T-helper 17 cell (primary cell): ENCODE measurements at regions not wholly inside any gene's neighbourhood (a gene's known extent, or its start where the extent isn't known, plus 50 kb on each side); places are given as distances from the start of the nearest gene placed in this dataset.

ENCODE experiments used
- ATAC-seq: fragments of 150-1000 bp; cut with Tn5 transposase; 2 replicates; pipeline ENCODE4 v1.10.0; 2021; ENCODE audit warnings: mild to moderate bottlenecking, moderate library complexity
- DNase-seq, 3 donors: peaks; one replicate each; pipeline versions ENCODE4 v3.0.0 to v3.0.0-alpha.2; 2020 to 2021
- H3K9me3 ChIP-seq: one replicate; pipeline ENCODE4 v1.7.0; 2013; ENCODE audit warnings: low read length, mild to moderate bottlenecking; ENCODE audit not compliant: control insufficient read depth, poor library complexity, severe bottlenecking
- H3K27ac Mint-ChIP-seq: one replicate; pipeline ENCODE4 v1.8.0; 2022; ENCODE audit warnings: mild to moderate bottlenecking, moderate library complexity, mixed read lengths
- H3K27me3 Mint-ChIP-seq: one replicate; pipeline ENCODE4 v1.8.0; 2022; ENCODE audit warnings: mixed read lengths
- H3K36me3 Mint-ChIP-seq: one replicate; pipeline ENCODE4 v1.8.0; 2022; ENCODE audit warnings: low read depth, mixed read lengths
- H3K4me1 Mint-ChIP-seq: one replicate; pipeline ENCODE4 v1.8.0; 2022; ENCODE audit warnings: mild to moderate bottlenecking, mixed read lengths
- H3K4me3 Mint-ChIP-seq: one replicate; pipeline ENCODE4 v1.8.0; 2022; ENCODE audit warnings: mild to moderate bottlenecking, moderate library complexity, mixed read lengths

DNA sequence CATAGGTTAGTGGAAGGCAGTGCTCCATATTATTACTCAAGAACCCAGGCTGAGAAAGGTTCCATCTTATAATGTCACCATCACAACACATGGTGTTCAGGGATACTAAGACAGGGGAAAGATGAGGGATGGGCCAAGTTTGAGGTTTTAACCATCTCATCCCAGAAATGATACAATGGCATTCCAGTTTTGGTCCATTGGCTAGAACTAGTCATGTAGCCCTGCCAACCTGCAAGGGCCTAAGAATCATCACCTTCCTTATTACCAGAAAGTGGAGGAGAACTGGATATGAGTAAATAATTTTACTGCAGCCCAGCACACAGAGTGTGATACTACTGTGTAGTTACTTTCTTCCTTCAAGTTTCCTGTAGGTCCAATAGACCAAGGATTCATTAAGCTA lies 144.5 kb upstream of the ABCA1 start:
- Mint-ChIP-seq H3K27ac (no peak overlapping the region), H3K4me1 (peaks cover 6% of the 10 kb centered on the region), H3K4me3 (no peak overlapping the region), H3K27me3 (no peaks in the 10 kb centered on the region), H3K36me3 (no peaks in the 10 kb centered on the region)
- no peaks in the 10 kb centered on the region for H3K9me3 ChIP-seq
- DNase-seq (no peak), ATAC-seq (no peak)

DNA sequence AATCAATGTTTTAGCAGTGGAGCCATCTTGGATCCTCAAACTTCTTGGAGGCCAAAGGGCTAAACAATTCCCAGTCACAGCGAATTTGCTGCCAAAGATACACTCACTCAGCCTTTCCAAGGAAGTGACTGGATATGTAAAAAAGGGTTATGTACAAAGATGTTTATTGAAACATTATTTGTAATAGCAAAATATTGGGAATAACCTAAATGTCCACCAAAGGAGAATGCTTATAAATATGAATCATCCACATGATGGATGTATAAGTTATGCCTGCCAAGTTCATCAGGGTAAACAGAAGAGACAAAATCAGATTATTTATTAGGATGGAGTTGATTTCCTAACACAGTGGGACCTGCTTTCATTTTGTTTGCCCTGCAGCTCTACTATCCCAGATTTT lies 145.2 kb upstream of the ABCA1 start:
- H3K27me3 Mint-ChIP-seq, result no peaks in the 10 kb centered on the region
- no peaks in the 10 kb centered on the region for H3K9me3 ChIP-seq
- no peak for ATAC-seq
- H3K36me3 Mint-ChIP-seq, result no peaks in the 10 kb centered on the region
- no peak overlapping the region for H3K27ac Mint-ChIP-seq
- H3K4me1 Mint-ChIP-seq, result peaks cover 4% of the 10 kb centered on the region
- H3K4me3 Mint-ChIP-seq, result no peak overlapping the region
- DNase-seq, result no peak

GRCh38 chr9:105074491-105074890 lies 146.5 kb upstream of the ABCA1 start:
- ATAC-seq (no peak), DNase-seq (no peak)
- Mint-ChIP-seq H3K36me3 (no peaks in the 10 kb centered on the region), H3K27me3 (no peaks in the 10 kb centered on the region), H3K4me3 (no peak overlapping the region), H3K4me1 (peaks cover 3% of the 10 kb centered on the region), H3K27ac (no peak overlapping the region)
- H3K9me3 ChIP-seq, result no peaks in the 10 kb centered on the region

DNA sequence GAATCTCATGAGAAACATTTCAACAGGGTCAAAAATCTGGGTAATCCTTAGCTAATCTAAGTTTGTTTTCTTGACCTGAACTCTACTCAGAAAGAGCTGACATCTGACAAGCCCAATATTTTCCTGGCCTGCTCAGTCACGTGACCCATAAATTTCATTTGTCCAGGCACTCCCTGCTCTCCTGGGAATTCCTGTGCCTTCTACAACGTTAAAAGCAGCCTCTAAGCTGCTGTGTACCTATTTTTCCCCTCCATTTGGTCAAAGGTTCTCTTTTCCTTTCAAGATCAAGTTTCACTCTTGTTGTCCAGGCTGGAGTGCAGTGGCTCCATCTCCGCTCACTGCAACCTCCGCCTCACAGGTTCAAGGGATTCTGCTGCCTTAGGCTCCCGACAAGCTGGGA lies 148.8 kb upstream of the ABCA1 start:
- H3K27ac Mint-ChIP-seq, result no peak overlapping the region
- no peaks in the 10 kb centered on the region for H3K9me3 ChIP-seq
- H3K36me3 Mint-ChIP-seq, result no peaks in the 10 kb centered on the region
- DNase-seq (no peak), ATAC-seq (no peak)
- H3K27me3 Mint-ChIP-seq, result no peaks in the 10 kb centered on the region
- no peaks in the 10 kb centered on the region for H3K4me1 Mint-ChIP-seq
- no peak overlapping the region for H3K4me3 Mint-ChIP-seq

DNA sequence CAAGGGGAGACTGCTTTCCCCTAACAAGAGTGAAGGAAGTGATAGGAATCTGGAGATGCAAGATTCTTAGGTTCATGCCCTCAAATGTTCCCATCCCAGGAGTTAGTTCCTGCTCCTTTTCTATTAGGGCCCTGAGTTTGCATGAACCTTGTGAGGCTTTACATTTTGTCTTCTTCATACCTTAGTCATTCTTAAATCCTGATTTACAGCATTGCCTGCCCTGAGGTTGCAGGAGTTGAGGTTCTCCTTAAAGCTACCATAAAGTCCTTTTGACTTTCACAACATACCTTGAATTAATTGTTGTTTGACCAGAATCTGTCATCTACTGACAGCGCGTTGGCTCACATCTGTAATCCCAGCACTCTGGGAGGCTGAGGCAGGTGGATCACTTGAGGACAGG lies 151.5 kb upstream of the ABCA1 start:
- no peaks in the 10 kb centered on the region for H3K27me3 Mint-ChIP-seq
- ATAC-seq, result no peak
- no peaks in the 10 kb centered on the region for H3K9me3 ChIP-seq
- no peaks in the 10 kb centered on the region for H3K36me3 Mint-ChIP-seq
- H3K4me3 Mint-ChIP-seq, result no peak overlapping the region
- DNase-seq, result no peak
- no peak overlapping the region for H3K27ac Mint-ChIP-seq
- no peaks in the 10 kb centered on the region for H3K4me1 Mint-ChIP-seq

GRCh38 chr9:105082843-105083242 lies 154.9 kb upstream of the ABCA1 start:
- no peak for DNase-seq
- no peak overlapping the region for H3K27ac Mint-ChIP-seq
- H3K9me3 ChIP-seq, result no peaks in the 10 kb centered on the region
- no peak overlapping the region for H3K4me3 Mint-ChIP-seq
- H3K36me3 Mint-ChIP-seq, result no peaks in the 10 kb centered on the region
- no peaks in the 10 kb centered on the region for H3K4me1 Mint-ChIP-seq
- no peaks in the 10 kb centered on the region for H3K27me3 Mint-ChIP-seq
- no peak for ATAC-seq

DNA sequence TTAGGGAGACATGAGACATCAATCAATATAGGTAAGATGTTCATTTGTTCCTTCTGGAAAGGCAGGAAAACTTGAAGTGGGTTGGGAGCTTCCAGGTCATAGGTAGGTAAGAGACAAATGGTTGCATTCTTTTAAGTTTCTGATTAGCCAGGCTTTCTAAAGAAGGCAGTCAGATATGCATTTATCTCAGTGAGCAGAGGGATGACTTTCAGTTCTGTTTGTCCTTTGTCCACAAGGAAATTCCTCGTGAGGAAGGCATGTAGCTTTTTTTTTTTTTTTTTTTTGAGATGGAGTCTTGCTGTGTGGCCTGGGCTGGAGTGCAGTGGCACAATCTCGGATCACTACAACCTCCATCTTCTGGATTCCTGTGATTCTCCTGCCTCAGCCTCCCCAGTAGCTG lies 155.3 kb upstream of the ABCA1 start:
- no peaks in the 10 kb centered on the region for H3K4me1 Mint-ChIP-seq
- no peaks in the 10 kb centered on the region for H3K27me3 Mint-ChIP-seq
- H3K9me3 ChIP-seq, result no peaks in the 10 kb centered on the region
- no peak for ATAC-seq
- H3K36me3 Mint-ChIP-seq, result no peaks in the 10 kb centered on the region
- H3K4me3 Mint-ChIP-seq, result no peak overlapping the region
- DNase-seq, result no peak
- no peak overlapping the region for H3K27ac Mint-ChIP-seq

GRCh38 chr9:105087910-105088898 lies 156.2 kb upstream of the SLC44A1 start:
- Mint-ChIP-seq H3K27ac (no peak overlapping the region), H3K4me3 (no peak overlapping the region), H3K27me3 (no peaks in the 10 kb centered on the region), H3K4me1 (no peaks in the 10 kb centered on the region), H3K36me3 (no peaks in the 10 kb centered on the region)
- H3K9me3 ChIP-seq, result no peaks in the 10 kb centered on the region
- DNase-seq (no peak), ATAC-seq (no peak)

GRCh38 chr9:105089874-105090273 lies 154.6 kb upstream of the SLC44A1 start:
- Mint-ChIP-seq H3K4me3 (no peak overlapping the region), H3K36me3 (no peaks in the 10 kb centered on the region), H3K27me3 (no peaks in the 10 kb centered on the region), H3K27ac (no peak overlapping the region), H3K4me1 (no peaks in the 10 kb centered on the region)
- DNase-seq (no peak), ATAC-seq (no peak)
- H3K9me3 ChIP-seq, result no peaks in the 10 kb centered on the region

DNA sequence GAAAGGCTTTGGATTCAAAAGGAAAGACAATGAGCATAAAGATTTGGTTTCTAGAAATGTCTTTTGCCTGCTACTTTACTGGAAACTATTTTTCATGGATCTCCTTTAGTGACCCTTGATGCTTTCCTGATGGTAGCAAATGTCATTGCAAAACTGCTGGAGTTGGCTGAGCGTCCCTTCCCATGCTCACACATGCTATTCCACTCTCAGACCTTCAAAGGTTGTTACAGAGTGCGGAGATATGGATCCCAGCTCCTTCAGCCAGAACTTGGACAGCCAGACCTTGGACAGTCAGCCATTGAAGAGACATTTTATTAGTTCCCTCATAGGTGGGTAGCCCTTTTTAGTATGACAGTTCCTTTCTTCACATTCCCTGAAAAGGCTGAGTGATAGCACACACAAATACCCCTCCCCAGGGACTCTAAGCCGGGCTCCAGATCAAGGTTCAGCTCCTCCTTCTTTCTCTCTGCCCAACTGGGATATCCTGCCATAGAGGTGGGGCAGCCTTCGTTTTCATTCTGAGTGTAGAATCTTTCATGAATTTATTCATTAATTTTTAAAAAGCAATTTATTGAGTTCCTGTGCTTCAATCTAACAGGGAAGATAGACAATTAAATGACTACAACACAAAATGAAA lies 153.3 kb upstream of the SLC44A1 start:
- no peaks in the 10 kb centered on the region for H3K27me3 Mint-ChIP-seq
- H3K4me1 Mint-ChIP-seq, result no peaks in the 10 kb centered on the region
- no peak overlapping the region for H3K4me3 Mint-ChIP-seq
- no peak overlapping the region for H3K27ac Mint-ChIP-seq
- ATAC-seq (no peak), DNase-seq (no peak)
- no peaks in the 10 kb centered on the region for H3K36me3 Mint-ChIP-seq
- H3K9me3 ChIP-seq, result no peaks in the 10 kb centered on the region

DNA sequence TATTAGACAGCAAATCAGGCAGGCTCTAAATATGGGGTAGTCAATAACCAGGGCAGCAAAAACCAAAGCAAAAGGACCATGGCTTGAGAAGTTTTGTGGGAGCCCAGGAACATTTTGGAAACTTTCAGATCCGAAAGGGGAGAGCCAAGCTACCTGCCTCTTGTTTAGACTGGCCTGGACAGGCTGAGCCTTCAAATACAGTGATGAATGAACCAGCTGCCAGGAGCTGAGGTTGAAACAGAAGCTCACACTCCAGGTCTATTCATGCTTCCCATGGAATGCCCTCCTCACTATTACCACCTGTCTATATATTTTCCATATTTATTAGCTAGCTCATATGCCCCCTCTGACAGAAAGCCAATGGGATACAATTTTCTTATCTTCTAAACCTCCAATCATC lies 150.8 kb upstream of the SLC44A1 start:
- Mint-ChIP-seq H3K36me3 (no peaks in the 10 kb centered on the region), H3K4me1 (no peaks in the 10 kb centered on the region), H3K4me3 (no peak overlapping the region), H3K27ac (no peak overlapping the region), H3K27me3 (no peaks in the 10 kb centered on the region)
- ATAC-seq (no peak), DNase-seq (no peak)
- no peaks in the 10 kb centered on the region for H3K9me3 ChIP-seq

DNA sequence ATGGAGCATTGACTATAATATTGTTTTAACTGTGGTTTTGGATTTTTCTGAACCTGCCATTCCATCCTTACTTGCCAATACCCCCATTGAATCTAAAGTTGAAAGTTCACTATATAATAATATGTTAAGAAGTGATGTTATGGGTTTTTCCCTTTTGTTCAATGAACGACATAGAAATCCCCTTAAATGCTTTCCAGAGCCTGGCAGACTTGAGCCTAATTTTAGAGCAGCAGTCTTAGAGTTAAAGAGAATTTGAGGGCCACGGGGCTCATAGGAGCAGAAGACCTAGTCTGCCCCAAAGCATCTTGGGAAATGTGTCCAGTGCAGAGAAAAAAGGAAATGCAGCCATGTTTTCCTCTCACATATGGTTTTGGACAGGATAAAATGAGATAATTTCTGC lies 146.1 kb upstream of the SLC44A1 start:
- ATAC-seq, result no peak
- no peaks in the 10 kb centered on the region for H3K36me3 Mint-ChIP-seq

DNA sequence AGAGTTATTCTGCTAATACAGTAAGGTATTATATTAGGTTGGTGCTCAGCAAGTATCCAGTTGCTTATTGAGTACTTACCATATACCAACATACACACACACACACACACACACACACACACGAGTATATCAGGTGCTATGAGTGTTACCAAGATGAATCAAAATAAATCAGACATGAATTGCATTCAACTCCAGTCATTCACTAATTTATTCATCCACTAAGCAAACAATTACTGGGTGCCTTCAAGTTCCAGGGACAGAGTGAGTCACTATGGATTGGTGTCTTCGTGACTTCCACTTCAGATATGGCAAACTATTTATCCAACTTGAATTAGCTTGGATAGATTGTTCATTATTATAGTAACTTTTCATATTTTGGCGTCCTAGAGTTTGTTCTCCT lies 140.7 kb upstream of the SLC44A1 start:
- ATAC-seq, result no peak

More for the DNA sequence above, 146.1 kb upstream of the SLC44A1 start:
- DNase-seq, result no peak
- no peaks in the 10 kb centered on the region for H3K4me1 Mint-ChIP-seq
- peaks cover 7% of the 10 kb centered on the region for H3K27me3 Mint-ChIP-seq
- H3K27ac Mint-ChIP-seq, result no peak overlapping the region
- no peaks in the 10 kb centered on the region for H3K9me3 ChIP-seq
- H3K4me3 Mint-ChIP-seq, result no peak overlapping the region

DNA sequence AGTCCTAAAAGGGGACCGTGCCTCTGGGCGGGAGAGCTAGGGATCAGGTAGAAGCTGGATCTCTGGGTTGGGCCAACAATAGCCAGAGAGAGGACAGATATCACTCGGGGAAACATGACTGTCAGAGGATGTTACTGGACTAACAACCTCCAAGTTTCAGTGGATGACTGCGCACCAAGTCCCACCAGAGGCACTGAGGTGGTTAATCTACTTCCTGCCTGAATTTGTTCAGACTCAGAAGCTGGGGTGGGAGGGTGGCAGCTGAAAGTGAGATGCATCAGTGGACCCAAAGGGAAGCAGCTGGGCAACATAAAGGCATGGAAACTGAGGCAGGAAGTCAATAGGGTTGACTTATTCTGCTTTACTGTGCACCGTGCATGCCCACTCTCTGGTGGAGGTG lies 130.1 kb upstream of the SLC44A1 start:
- Mint-ChIP-seq H3K4me3 (peak overlapping the region; percentile 21), H3K4me1 (peaks cover 37% of the 10 kb centered on the region), H3K27ac (peak overlapping the region; percentile 90), H3K36me3 (no peaks in the 10 kb centered on the region), H3K27me3 (no peaks in the 10 kb centered on the region)
- no peaks in the 10 kb centered on the region for H3K9me3 ChIP-seq
- ATAC-seq (no peak), DNase-seq (no peak)

More for the DNA sequence above, 140.7 kb upstream of the SLC44A1 start:
- Mint-ChIP-seq H3K4me1 (peaks cover 3% of the 10 kb centered on the region), H3K36me3 (no peaks in the 10 kb centered on the region), H3K27ac (no peak overlapping the region), H3K27me3 (peaks cover 13% of the 10 kb centered on the region), H3K4me3 (no peak overlapping the region)
- no peak for DNase-seq
- no peaks in the 10 kb centered on the region for H3K9me3 ChIP-seq
